ENCODE measurements at regions not wholly inside any gene's neighbourhood (a gene's known extent, or its start where the extent isn't known, plus 50 kb on each side); places are given as distances from the start of the nearest gene placed in this dataset.

DNA sequence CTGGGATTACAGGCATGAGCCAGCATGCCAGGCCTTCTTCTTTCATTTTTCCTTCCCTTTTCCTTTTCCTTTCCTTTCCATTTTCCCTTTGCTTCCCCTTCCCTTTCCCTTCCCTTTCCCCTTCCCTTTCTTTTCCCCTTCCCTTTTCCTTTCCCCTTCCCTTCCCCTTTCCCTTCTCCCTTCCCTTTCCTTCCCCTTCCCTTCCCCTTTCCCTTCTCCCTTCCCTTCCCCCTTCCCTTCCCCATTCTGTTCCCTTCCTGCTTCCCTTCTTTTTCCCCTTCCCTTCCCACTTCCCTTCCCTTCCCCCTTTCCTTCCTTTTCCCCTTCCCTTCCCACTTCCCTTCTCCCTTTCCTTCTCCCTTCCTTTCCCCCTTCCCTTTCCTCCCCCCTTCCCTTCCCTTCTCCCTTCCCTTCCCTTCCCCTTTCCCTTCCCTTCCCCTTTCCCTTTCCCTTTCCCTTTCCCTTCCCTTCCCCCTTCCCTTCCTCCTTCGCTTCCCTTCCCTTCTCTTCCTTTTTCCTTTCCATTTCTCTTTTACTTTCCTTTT is 712.2 kb upstream of the POM121L12 start:
- peaks cover 17% of the 10 kb centered on the region for H3K9me3 Mint-ChIP-seq (ENCODE audit: low read depth)
- no peaks in the 10 kb centered on the region for H3K27me3 Mint-ChIP-seq
- DNase-seq (no peak), ATAC-seq (no peak)
- no peak overlapping the region for H3K27ac Mint-ChIP-seq
- H3K4me1 Mint-ChIP-seq: no peaks in the 10 kb centered on the region
- CTCF ChIA-PET: no interaction called here
- H3K36me3 Mint-ChIP-seq: no peaks in the 10 kb centered on the region
- no peak overlapping the region for H3K4me3 Mint-ChIP-seq

DNA sequence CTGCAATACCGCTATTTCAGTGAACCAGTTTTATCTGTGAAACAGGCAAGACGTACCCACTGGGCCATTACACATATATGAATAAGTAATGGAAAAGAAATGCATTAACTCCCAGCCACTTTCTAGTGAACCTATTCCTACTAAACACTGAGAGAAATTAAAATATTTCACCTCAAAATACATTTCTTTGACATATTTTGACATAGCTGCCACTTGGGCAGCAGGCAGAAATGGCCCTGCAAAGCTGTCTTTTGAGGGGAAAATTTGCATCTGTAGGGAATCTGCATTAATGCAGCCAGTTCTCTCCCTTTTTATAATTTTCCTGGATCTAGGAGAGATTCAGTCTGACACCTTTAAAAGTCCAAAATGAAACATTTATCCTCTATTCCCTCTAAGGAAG is 714.8 kb upstream of the POM121L12 start:
- no peak overlapping the region for H3K4me3 Mint-ChIP-seq
- ATAC-seq (no peak), DNase-seq (no peak)
- H3K36me3 Mint-ChIP-seq: no peaks in the 10 kb centered on the region
- peaks cover 16% of the 10 kb centered on the region for H3K9me3 Mint-ChIP-seq (ENCODE audit: low read depth)
- no peak overlapping the region for H3K27ac Mint-ChIP-seq
- CTCF ChIA-PET: no interaction called here
- H3K27me3 Mint-ChIP-seq: no peaks in the 10 kb centered on the region
- H3K4me1 Mint-ChIP-seq: no peaks in the 10 kb centered on the region

DNA sequence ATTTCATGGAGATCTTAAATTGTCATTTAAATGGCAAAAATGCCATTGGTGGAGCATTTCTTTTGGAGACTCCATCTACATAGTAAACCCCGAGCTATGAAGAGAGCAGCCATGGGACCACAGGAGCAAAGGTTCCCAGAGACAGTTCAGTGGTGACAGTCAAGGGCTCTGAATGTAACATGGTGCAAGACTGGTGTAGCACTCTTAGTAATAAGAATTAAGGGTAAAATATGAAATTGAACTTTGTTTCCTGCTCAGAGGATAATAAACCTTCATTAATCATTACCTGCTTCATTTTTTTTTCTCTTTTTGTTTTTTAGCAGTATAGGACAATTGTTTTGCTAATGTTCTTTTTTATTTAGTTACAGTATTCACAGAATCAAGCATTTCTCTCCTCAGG is 717.5 kb upstream of the POM121L12 start:
- no peak for ATAC-seq
- H3K4me1 Mint-ChIP-seq: no peaks in the 10 kb centered on the region
- DNase-seq: no peak
- H3K36me3 Mint-ChIP-seq: no peaks in the 10 kb centered on the region
- no peaks in the 10 kb centered on the region for H3K27me3 Mint-ChIP-seq
- H3K4me3 Mint-ChIP-seq: no peak overlapping the region
- peaks cover 14% of the 10 kb centered on the region for H3K9me3 Mint-ChIP-seq (ENCODE audit: low read depth)
- CTCF ChIA-PET: no interaction called here
- no peak overlapping the region for H3K27ac Mint-ChIP-seq

DNA sequence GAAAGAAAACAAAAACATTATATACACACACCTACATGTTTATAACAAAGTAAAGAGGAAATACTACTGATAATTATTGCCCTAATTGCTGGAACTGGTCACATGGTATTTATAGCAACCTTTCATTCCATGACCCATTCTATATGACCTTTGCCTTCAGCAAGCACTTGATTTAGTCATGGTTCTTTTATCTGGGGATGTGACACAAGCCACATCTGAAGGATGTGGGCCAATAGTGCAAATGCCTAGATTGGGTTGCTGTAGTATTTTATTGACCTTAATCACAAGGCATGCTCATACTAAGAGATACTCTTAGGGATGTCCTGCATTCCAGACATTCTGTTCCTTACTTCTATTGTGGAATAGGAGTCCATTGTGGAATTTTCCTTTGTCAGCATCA is 723.5 kb upstream of the POM121L12 start:
- Mint-ChIP-seq H3K27ac (no peak overlapping the region), H3K27me3 (no peaks in the 10 kb centered on the region), H3K4me3 (no peak overlapping the region), H3K4me1 (no peaks in the 10 kb centered on the region), H3K36me3 (no peaks in the 10 kb centered on the region), H3K9me3 (ENCODE audit: low read depth) (peaks cover 8% of the 10 kb centered on the region)
- CTCF ChIA-PET: no interaction called here
- DNase-seq (no peak), ATAC-seq (no peak)

DNA sequence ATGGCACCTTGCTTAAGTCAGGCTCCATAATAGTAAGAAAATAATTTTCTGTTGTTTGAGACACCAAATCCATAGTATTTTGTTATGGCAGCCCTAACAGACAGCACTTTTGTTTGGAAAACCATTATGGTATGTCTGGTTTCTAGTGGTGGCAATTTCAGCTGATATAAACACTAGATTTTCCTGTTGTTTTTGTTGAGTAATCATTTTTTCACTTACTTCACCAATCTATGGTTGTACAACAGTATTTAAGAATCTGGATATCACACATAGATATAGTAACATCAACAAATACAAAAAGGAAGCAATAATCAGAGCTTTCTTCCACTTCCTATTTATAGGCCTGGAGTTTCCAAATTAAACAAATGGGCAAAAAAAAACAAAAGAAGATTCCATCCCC is 725.8 kb upstream of the POM121L12 start:
- ATAC-seq (no peak), DNase-seq (no peak)
- CTCF ChIA-PET: no interaction called here
- H3K36me3 Mint-ChIP-seq: no peaks in the 10 kb centered on the region
- H3K27ac Mint-ChIP-seq: no peak overlapping the region
- H3K4me1 Mint-ChIP-seq: no peaks in the 10 kb centered on the region
- H3K4me3 Mint-ChIP-seq: no peak overlapping the region
- peaks cover 6% of the 10 kb centered on the region for H3K9me3 Mint-ChIP-seq (ENCODE audit: low read depth)
- no peaks in the 10 kb centered on the region for H3K27me3 Mint-ChIP-seq

DNA sequence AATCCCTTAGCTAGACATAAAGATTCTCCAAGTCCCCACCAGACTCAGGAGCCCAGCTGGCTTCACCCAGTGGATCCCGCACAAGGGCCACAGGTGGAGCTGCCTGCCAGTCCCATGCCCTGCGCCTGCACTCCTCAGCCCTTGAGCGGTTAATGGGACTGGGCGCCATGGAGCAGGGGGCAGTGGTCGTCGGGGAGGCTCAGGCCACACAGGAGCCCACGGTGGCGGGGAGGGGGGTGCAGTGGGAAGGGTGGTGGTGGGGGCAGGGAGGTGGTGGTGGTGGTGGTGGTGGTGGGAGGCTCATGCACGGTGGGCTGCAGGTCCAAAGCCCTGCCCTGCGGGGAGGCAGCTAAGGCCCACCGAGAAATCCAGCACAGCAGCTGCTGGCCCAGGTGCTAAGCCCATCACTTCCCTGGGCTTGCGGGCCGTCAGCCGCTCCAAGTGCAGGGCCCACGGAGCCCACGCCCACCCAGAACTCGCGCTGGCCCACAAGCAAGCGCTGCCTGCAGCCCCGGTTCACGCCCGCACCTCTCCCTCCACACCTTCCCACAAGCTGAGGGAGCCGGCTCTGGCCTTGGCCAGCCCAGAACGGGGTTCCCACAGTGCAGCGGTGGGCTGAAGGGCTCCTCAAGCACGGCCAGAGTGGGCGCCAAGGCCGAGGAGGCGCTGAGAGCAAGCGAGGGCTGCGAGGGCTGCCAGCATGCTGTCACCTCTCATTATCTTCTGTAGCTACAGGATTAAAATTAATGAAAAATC is 732.5 kb upstream of the POM121L12 start:
- no peaks in the 10 kb centered on the region for H3K4me1 Mint-ChIP-seq

DNA sequence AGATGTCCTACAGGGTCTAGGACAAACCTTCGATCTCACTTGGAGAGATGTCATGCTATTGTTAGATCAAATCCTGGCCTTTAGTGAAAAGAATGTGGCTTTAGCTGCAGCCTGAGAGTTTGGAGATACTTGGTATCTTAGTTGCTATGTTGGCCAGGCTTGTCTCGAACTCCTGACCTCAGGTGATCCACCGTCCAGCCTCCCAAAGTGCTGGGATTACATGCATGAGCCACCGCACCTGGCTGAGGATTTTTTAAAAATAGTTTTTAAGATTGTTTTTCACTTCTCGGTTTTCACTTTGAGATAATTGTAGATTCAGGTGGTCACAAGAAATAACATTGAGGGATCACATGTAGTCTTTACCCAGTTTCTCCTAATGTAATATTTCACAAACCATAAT is 738.3 kb upstream of the POM121L12 start:
- no peak for DNase-seq
- Mint-ChIP-seq H3K4me1 (no peaks in the 10 kb centered on the region), H3K36me3 (no peaks in the 10 kb centered on the region), H3K27me3 (no peaks in the 10 kb centered on the region), H3K9me3 (ENCODE audit: low read depth) (peaks cover 13% of the 10 kb centered on the region), H3K27ac (no peak overlapping the region), H3K4me3 (no peak overlapping the region)
- CTCF ChIA-PET: no interaction called here
- ATAC-seq: no peak

More for the DNA sequence above, 732.5 kb upstream of the POM121L12 start:
- Mint-ChIP-seq H3K27ac (no peak overlapping the region), H3K4me3 (no peak overlapping the region), H3K9me3 (ENCODE audit: low read depth) (peaks cover 9% of the 10 kb centered on the region), H3K27me3 (no peaks in the 10 kb centered on the region), H3K36me3 (no peaks in the 10 kb centered on the region)
- ATAC-seq: no peak
- CTCF ChIA-PET: no interaction called here
- no peak for DNase-seq

DNA sequence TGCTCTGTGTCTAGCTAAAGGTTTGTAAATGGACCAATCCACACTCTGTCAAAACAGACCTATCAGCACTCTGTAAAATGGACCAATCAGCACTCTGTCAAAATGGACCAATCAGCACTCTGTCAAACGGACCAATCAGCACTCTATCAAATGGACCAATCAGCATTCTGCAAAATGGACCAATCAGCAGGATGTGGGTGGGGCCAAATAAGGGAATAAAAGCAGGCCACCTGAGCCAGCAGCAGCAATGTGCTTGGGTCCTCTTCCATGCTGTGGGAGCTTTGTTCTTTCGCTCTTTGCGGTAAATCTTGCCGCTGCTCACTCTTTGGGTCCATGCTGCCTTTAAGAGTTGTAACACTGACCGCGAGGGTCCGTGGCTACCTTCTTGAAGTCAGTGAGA is 740.5 kb upstream of the POM121L12 start:
- no peaks in the 10 kb centered on the region for H3K36me3 Mint-ChIP-seq
- no peak for ATAC-seq
- no peak for DNase-seq
- CTCF ChIA-PET: no interaction called here
- no peak overlapping the region for H3K4me3 Mint-ChIP-seq
- no peaks in the 10 kb centered on the region for H3K4me1 Mint-ChIP-seq
- H3K9me3 Mint-ChIP-seq (ENCODE audit: low read depth): peaks cover 4% of the 10 kb centered on the region
- no peaks in the 10 kb centered on the region for H3K27me3 Mint-ChIP-seq
- no peak overlapping the region for H3K27ac Mint-ChIP-seq

DNA sequence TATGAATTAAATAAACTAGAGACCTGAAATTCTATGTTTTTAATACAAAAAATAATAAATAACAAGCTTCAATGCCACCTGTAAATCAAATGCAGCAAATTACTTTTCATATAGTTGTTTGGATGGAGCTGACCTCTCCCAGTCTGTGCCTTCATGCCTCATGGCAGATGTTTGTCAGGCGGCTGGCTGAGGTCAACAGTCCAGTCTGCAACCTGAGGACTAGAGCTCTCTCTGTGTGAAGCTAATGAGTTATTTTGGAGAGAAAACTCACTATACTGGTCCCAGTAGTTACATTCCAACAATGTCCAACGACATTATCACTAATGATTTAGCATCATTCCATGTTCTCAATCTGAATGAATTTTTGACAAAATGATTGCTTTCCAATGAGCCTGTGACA is 746.2 kb upstream of the POM121L12 start:
- DNase-seq (no peak), ATAC-seq (no peak)
- no peaks in the 10 kb centered on the region for H3K4me1 Mint-ChIP-seq
- H3K9me3 Mint-ChIP-seq (ENCODE audit: low read depth): peaks cover 3% of the 10 kb centered on the region
- H3K27ac Mint-ChIP-seq: no peak overlapping the region
- no peaks in the 10 kb centered on the region for H3K27me3 Mint-ChIP-seq
- H3K36me3 Mint-ChIP-seq: no peaks in the 10 kb centered on the region
- CTCF ChIA-PET: no interaction called here
- no peak overlapping the region for H3K4me3 Mint-ChIP-seq

DNA sequence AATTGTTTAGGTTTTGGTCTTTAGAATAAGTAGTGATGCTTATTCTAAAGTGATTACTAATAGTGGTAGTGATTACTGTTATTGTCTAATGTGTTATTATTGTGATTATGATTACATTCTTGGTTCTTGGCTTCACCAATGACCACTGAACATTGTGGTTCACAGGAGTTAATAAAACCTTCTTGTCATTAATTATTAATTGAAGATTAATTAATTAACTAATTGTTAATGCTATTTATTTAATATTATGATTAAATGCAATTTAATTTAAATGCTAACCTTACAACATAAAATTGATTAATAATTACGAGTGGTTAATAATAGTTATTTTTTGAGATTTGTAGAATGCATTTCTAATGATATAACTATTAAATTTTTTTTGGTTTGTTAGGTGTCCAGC is 747.7 kb upstream of the POM121L12 start:
- peaks cover 4% of the 10 kb centered on the region for H3K9me3 Mint-ChIP-seq (ENCODE audit: low read depth)
- ATAC-seq: no peak
- no peak overlapping the region for H3K4me3 Mint-ChIP-seq
- H3K27me3 Mint-ChIP-seq: no peaks in the 10 kb centered on the region
- CTCF ChIA-PET: no interaction called here
- H3K27ac Mint-ChIP-seq: no peak overlapping the region
- DNase-seq: no peak
- no peaks in the 10 kb centered on the region for H3K36me3 Mint-ChIP-seq
- no peaks in the 10 kb centered on the region for H3K4me1 Mint-ChIP-seq

DNA sequence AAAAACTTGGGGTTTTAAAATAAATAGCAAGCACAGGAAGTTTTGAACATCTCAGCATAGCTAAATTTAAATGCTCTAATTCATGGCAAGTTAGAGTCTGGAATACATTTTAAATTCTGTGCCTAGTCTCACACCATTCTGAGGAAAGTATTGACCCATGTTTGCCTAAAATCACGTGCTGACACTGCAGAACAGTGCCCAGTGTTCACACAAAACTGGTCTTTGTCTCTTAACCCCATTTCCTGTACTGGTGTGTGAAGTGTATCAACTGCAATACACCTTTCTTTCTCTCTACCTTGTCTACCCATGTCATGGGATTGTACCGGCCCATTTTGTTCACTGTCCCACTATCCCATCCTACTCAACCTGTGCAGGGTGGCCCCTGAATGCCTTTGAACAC is 749.7 kb upstream of the POM121L12 start:
- no peak for DNase-seq
- H3K27ac Mint-ChIP-seq: no peak overlapping the region
- peaks cover 4% of the 10 kb centered on the region for H3K9me3 Mint-ChIP-seq (ENCODE audit: low read depth)
- CTCF ChIA-PET: no interaction called here
- H3K4me1 Mint-ChIP-seq: no peaks in the 10 kb centered on the region
- H3K36me3 Mint-ChIP-seq: no peaks in the 10 kb centered on the region
- H3K4me3 Mint-ChIP-seq: no peak overlapping the region
- no peak for ATAC-seq
- H3K27me3 Mint-ChIP-seq: no peaks in the 10 kb centered on the region

DNA sequence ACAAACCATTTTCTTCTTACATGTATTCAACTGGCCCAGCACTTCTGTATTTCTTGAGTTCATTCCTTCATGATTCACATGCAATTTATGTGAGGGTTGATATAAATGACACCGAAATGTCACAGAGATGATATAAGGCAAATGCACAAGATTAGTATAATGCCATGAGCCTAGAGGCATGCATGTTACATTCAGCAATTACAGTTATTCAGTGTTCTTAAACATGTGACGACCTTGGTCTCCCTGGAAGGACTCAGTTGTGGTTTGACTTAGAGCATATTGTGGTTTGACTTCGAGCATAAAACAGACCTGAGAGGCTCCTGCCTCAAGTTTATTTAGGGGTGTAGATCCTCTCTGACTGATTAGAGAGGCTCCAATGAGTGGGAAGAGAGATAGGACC is 752.1 kb upstream of the POM121L12 start:
- Mint-ChIP-seq H3K4me1 (no peaks in the 10 kb centered on the region), H3K27ac (no peak overlapping the region), H3K4me3 (no peak overlapping the region), H3K9me3 (ENCODE audit: low read depth) (peaks cover 13% of the 10 kb centered on the region), H3K36me3 (no peaks in the 10 kb centered on the region), H3K27me3 (no peaks in the 10 kb centered on the region)
- DNase-seq: no peak
- ATAC-seq: no peak
- CTCF ChIA-PET: no interaction called here

DNA sequence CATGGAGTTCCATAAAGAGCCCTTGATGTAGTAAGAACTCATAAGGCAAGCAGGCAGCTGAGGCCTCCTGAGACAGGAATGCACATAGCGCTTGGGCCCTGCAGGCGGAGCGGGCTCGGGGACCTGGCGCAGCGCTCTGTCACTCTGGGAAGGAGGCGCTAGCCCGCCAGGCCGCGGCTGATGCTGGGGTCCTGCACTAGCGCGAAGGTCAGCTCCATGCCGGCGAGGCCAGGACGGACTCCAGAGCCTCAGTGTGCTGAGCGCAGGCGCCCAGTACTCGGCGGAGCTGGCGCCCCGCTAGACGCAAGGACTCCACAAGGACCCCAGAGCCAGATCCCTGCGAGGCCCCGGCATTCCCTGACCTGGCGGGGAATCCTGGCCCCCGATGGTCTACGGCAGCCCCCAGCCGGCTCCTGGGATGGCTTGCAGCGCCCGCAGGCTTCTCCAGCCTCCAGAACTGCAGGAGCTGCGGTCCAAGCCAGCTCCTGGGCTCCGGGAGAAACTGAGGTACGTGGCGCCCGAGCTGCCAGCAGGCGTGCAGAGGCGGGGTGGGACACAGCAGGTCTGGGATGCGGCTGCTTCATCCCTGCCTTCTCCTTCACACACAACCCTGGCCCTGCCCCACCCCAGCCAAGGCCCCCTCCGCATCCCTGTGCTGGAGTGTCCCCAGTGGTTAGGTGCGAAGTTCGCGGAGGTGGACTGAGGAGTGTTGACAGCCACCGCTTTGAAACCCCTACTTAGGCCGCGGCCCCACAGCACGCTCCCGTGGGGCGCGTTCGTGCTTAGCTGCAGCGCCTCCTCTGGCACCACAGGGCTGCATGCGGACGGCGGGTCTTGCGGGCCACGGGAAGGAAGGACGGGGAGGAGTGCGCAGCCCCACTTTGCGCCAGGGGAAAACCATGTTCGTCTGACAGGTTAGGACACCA is 761.5 kb upstream of the POM121L12 start:
- DNase-seq: no peak
- H3K27me3 Mint-ChIP-seq: no peaks in the 10 kb centered on the region
- no peaks in the 10 kb centered on the region for H3K4me1 Mint-ChIP-seq
- no peaks in the 10 kb centered on the region for H3K36me3 Mint-ChIP-seq
- CTCF ChIA-PET: no interaction called here
- no peak for ATAC-seq
- no peak overlapping the region for H3K4me3 Mint-ChIP-seq
- H3K27ac Mint-ChIP-seq: no peak overlapping the region
- peaks cover 12% of the 10 kb centered on the region for H3K9me3 Mint-ChIP-seq (ENCODE audit: low read depth)

DNA sequence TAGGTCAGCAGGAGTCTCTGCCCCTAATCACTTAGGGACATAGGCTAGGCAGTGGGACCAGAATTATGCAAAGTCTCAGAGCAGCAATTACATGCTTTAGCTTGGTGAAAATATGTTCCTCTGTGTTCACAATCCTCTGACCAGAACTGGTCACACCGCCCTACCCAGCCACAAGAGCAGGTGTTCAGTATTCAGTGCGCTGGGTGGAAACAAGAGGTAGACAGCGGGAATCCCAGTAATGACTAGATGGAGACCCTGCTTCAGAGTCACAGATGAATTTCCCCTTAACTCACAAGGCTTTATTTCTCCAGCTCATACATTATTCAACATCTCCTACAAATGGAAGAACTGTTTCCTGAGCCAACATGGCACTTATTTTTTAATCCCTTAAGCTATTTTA is 763.7 kb upstream of the POM121L12 start:
- no peaks in the 10 kb centered on the region for H3K36me3 Mint-ChIP-seq
- CTCF ChIA-PET: no interaction called here
- no peaks in the 10 kb centered on the region for H3K27me3 Mint-ChIP-seq
- peaks cover 6% of the 10 kb centered on the region for H3K9me3 Mint-ChIP-seq (ENCODE audit: low read depth)
- no peak overlapping the region for H3K4me3 Mint-ChIP-seq
- H3K27ac Mint-ChIP-seq: no peak overlapping the region
- H3K4me1 Mint-ChIP-seq: no peaks in the 10 kb centered on the region
- DNase-seq (no peak), ATAC-seq (no peak)

Data from activated CD8-positive, alpha-beta memory T cell treated with anti-CD3 and anti-CD28 coated beads, Interleukin-2, amount 10 ng/mL, durations not matched to agents 7 days and 5 days (primary cell).